GM19438 (cell line): ENCODE measurements at regions not wholly inside any gene's neighbourhood (a gene's known extent, or its start where the extent isn't known, plus 50 kb on each side); places are given as distances from the start of the nearest gene placed in this dataset.
A peak's percentile ranks its signal among the peaks of the same experiment; 100 is the strongest.

ENCODE experiments used
- ATAC-seq: cut with Tn5 transposase; IDR thresholded peaks from one replicate; pipeline ENCODE4 v1.9.1; 2021; ENCODE audit warnings: low read depth; ENCODE audit not compliant: unreplicated experiment

DNA sequence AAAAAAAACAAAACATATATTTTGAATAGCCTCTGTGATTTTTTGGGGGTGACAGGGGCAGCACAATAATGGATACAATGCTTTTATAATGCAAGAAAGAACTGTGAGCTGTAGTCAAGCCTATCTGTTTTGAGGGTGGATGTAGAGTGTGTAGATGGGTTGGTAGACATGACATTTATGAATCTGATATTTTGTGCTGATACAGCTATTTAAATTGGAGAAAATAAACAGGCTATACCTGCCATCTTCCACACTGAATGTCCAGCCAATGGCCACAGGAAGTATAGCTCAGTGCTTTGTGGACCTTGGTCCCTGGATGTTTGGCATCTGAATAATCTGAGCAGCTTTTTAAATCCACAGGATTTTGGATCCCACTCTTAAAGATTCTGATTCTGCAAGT, 175.0 kb downstream of the NEDD1 start:
- no peak for ATAC-seq

DNA sequence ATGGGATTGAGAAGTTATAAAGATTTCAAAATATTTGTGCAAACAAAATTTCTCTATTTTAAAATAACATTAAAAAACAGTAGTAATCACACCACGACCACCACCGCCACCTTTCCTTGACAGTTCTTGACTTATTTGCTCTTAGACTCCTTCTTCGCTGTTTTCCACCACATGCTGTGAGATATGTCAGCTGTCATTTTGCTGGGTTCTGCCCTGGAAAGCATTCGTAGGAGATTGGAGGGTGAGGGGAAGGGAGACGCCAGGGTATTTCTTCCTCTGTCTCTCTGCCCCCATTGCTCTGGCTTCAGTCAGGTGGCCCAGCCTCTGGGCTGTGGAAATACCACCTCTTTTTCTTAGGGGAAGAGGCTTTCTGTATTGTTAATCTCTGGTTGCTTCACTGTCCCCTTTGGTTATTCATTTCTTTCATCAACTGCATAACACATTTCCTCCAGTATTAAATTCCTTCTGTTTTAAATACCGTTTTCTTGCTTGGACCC, 186.2 kb downstream of the NEDD1 start:
- no peak for ATAC-seq

DNA sequence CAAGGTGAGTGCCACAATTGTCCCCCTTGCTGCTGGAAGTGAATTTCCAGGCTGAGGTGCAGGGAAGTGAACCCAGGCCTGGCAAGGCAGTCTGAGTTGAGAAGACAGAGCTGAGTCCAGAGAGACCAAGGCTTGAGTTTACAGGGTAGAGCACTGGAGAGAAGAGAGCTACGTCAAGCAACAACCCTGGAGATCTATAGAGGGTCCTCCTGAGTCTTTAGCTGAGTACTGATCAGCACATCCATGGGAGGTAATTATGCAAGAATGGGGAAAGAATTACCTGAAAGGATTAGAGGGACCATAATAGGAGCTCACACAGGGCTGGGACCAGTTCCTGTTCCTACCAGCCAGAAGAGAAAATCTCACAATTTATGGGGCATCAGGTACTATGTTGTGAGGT, 190.7 kb downstream of the NEDD1 start:
- ATAC-seq: no peak

DNA sequence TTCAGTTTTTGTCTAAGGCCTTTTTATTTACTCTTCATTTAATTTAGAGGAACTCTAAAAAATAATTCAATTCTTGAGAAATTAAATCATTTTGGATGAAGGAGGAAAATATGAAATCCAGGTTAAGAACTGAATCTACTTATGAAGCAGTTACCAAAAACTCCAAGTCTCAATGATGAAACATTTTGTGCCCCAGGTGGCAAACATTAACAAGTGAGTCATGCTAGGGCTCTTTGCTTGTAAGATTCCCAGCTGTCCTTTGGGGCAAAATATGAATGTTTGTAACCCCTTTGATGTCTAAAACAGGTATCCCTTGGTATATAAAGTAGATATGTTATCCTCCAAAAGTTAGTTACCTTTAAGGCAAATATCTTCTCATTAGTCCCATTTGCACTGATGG, 202.4 kb downstream of the NEDD1 start:
- ATAC-seq: no peak

DNA sequence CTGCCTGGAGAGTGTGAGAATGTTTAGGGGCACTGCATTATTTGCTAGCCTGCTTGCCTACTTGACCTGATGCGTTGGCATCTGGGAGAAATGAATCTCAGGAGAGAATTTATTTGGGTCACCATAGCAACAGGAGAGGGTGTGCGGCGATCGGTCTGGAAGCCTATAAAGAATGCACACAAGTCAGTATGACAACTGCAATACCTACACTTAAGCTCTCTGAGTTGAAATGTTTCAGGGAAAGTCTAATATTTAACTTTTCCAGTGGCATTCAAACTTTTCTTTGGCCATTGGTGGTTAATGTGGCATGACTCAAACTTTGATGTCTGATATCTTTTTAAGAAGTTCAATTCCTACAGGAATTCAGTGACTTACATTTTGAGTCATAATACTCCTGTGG, 205.1 kb downstream of the NEDD1 start:
- no peak for ATAC-seq

DNA sequence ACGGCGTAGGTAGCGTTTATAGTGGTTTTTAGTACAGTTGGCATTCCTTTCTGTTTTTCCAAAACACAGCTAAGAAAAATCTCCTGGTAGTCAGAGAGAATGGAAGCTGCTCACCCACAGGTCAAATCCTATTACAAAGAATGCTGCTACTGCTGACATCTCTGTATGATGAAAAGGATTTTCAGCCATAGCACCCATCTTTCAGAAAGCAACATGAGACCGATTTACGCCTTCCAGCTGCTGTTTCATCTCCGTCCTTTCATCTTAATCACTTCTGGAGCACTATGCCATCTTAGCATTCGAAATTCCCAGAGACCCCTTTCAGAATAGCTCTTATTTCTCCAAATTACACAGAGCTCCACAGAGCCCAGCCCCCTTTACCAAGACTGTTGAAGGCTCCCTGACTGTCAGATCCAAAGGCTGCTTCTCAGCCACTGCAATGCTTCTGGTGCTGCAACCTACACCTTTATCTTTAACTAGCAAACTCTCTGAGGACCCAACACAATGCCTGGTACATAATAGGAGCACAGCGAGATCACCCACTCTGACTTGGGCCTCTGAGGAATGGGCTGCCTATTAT, 211.8 kb downstream of the NEDD1 start:
- no peak for ATAC-seq

DNA sequence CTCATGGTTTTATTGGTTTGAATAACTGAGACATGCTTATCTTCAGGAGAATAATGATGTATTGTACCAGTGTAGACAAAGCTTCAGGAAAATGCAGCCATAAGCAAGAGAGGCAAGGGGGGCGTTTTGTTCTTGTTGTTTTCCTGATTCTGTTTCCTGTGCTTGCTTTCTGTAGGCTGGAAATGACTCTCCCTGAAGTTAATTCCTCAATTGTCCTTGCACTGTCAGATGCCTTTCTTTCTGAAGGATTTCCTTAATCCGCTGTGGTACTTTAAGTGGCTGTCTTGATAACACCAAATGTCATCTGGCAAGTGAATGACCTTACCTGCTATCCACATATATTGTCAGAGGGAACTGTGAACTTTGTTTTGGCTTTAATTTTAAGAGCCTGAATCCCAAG, 220.0 kb downstream of the NEDD1 start:
- ATAC-seq: no peak

DNA sequence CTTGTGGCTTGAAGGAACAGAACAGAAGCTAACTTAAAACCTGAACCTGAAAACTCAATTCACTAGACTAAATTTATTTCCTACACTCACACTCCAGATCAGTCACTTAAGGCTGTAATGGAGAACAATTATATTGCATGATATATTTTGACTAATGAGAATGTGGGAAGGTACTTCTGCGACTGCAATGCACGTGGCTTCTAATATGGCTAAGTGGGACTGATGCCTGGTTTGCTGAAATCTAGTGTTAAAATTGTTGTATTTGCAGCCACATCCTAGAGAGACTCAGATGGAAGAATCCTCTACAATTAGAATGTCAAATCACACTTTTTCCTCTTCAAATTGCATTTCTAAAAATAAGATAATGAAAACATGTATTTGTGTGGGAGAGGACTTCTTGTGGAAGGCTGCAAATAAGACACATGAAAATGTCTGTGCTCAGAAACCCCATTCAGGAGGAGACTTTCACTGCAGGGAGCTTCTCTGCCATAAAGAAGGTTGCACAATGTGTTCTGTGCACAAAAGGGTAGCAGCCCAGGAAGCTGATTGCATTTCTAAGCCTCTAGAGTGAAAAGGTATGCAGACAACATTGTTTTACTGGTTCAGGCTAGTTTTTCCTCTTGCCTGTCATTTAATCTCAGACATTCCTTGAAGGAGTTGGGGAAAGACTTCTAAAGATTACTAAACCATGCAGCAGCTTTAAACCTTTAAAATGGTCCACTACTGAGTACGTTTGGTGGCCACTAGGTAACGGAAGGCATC, 224.3 kb downstream of the NEDD1 start:
- no peak for ATAC-seq

DNA sequence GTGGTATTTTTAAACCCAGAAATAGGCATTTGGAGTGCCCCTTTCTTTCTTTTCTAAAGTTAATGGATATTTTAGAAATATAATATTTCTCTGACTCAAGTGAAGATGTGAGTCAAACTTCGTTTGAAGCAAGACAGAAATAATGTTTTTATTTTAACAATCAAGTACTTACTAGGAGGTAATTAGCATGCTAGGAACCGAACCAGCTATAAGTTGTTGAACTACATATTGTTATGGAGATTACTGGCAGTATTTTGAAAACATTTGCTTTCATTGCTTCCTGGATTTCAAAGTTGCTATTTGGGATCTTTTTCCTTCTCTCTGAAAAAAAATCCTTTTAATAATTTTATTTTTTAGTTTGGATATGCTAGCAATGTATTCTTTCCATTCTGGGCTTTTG, 225.2 kb downstream of the NEDD1 start:
- ATAC-seq: no peak

DNA sequence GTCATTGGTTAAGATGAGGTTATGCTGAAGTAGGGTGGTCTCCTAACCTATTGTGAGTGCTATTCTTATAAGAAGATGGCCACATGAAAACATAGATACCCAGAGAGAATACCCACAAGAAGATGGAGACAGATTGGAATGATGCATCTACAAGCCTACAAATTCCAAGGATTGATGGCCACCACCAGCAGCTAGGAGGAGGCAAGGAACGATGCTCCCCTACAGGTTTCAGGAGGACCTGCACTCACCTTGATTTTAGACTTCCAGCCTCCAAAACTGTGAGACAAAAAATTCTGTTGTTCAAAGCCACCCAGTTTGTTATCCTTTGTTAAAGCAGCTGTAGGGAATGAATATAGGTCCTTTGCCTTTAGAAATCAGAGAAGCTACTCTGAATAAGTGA, 227.4 kb downstream of the NEDD1 start:
- no peak for ATAC-seq

DNA sequence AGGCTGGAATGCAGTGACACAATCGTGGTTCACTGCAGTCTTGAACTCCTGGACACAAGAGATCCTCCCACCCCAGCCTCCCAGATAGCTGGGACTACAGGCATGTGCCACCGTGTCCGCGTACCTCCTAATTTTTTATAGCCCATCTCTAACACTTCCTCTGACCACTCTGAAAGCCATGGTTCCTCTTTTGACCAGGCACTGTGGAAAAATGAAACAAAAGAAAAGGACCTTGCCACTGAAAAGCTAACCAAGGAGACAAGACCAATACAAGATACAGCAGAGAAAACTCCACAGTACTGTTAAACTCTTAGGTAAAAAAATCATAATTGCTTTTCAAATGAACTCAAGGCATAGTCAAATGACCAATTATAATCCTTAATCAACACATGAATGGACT, 233.3 kb downstream of the NEDD1 start:
- ATAC-seq: no peak

DNA sequence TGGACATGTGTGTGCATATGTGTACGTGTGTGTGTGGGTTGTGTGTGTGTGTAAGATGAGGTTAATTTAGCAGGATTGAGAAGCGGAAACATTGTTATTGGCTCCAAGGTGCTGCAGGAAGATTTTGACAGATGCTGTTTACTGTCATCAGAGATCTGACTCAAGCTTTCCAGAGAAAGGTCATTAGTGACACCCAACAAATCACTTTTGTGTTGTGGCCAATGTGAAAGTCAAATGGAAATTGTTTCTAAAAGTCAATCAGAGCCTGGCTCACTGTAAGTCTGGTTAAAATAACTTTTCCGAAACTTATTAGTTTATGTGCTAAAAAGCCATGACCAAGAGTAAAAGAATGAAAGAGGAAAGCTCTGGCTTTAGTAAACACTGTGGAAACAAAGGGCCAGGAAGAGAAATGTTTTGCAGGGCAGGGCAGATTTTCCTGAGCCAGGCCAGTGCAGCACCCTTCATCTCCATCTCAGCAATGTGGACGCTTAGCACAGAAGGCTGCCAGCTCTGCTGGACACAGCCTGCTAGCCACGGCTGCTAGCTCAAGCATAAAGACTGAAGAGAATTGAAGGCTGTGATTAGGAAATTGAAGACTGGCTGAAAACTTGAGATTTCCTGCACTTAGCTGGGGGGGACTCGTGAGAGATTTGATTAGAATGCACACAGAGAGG, 235.8 kb downstream of the NEDD1 start:
- no peak for ATAC-seq

DNA sequence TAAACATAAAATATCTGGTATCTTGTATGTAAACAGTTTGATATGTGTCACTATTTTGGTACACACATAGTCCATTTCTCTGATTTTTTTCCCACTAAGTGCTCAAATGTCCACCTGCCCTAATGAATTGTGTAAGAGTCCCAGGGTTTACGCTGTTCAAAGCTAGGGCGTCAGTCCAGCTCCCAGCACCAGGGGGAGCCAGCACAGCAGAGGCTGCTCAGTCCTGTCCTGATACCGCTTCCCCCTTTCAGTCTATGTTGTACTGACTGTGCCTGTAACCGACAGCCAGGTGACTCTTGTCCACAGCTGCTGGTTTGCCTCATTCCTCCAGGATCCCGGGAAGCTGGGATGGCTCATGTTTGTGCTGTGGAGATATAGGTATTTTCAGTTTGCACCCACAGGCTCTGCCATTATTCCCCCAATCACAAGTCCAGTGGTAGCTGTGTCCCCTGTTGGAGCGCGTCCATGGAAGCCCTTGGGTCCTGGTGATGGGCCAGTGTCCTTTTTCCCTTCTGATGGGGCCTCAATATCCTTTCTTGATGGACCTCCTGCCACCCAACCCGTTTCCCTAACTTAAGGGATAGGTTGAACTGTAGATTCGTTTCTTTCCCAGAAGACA, 242.0 kb downstream of the NEDD1 start:
- peak; percentile 98 for ATAC-seq

DNA sequence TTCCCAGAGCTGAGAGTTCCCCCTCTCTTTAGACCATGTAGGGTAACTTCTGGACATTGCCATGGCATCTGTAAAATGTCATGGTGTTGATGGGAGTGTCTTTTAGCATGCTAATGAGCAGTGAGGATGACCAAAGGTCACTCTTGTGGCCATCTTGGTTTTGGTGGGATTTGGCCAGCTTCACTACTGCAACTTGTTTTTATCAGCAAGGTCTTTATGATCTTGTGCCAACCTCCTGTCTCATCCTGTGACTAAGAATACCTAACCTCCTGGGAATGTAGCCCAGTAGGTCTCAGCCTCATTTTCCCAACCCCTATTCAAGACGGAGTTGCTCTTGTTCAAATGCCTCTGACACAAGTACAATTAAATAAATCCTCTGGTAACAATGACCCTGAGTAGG, 244.4 kb downstream of the NEDD1 start:
- ATAC-seq: no peak

DNA sequence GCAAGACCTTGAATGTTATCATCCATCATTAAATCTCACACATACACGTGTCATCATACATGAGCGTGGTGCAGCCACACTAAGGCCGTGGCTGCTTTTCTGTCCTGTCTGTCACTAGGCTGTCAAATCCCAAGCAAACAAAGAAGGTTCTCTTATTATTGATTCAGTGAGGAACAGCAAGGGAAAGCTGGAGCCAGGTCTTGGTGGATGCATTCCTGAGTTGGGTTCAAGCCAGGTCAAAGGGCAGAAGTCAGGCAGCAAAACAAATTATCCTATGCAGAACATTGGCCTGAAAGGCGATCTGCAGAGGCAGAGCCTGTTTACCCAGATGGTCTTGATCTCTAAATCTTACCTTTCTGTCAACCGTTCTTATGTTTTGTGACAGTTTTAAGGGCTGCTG, 252.3 kb downstream of the NEDD1 start:
- ATAC-seq: no peak

DNA sequence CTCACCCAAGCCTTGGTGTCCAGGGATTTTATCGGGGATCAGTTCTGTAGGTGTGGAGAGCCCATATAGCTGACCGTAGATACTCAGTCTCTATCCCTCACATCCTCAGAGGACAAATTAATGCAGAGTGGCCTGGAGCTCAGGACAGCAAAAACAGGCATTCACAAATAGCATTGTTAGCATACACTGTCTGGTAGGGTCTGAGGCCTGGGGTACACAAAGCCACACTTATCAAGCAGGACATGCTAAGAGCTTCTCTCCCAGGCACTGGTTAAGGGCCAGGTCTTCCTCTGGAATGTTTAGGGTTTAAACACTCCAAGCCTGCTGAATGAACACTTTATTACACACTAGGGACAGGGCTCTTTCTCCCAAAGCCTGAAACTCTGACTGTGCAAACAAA, 253.2 kb downstream of the NEDD1 start:
- no peak for ATAC-seq

DNA sequence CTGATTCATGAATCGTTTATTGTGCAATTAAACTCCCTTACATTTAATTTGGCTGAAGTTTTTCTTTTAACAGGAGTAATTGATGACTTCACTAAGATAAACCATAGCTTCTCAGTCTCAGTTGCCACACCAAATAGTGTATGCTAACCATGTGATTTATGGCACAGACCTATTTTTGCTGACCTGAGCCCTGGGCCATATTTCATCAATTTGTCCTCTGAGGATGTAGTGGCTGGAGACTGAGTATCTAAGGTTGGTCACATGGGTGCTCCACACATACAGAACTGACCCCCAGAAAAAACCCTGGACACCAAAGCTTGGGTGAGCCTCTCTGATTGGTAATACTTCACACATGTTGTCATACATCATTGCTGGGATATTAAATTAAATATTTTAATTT, 255.1 kb downstream of the NEDD1 start:
- no peak for ATAC-seq

DNA sequence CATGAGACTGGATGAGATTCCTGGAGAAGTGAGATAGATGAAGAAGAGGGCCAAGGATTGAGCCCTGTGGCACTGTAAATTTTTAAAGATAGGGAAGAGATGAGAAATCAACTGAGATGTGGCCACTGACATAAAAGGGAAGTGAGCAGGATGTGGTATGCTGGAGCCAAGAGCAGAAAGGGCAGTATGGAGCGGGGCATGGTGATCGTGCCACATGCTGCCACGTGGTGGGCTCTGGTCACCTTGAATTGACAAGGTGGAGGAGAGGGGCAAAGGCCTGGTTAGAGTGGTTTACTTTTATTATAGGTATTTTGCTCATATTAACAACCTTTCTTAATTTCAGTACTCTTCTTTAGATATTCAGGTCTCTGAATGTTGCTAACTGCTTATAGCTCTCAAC, 257.9 kb downstream of the NEDD1 start:
- ATAC-seq: no peak

DNA sequence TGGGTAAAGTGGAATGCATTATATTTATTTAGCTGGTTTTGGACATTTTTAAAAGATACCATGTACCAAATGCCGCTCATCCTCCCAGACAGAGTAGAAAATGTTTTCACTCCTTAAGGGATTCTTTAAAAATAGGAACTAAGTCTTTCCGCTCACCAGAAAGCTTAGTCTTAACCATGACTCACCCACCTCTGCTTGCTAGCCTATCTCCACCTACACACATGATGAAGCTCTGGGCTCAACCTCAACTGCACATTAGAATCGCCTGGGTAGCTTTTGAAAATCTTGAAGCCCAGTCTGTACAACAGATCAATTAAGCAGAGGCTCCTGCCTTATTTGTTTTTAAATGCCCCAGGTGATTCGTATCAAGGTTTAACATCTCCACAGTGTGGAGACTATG, 260.5 kb downstream of the NEDD1 start:
- no peak for ATAC-seq

DNA sequence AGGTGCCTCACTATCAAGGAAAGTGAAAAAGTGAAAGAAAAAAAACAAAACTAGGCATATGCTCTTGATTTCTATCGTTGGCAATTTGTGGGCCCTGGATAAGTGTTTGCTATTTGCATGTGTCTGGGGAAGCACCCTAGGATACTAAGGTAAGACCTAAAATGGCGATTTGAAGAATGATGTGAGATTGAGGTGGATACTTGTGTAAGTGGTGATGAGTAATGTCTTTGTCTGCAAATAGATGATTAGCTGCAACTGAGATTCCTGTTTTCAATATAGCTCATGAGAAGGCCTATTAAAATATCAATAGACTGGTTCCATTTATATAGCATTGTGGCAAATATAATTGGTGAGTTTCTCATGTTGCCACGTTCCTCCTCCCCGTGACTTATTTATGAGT, 261.7 kb downstream of the NEDD1 start:
- ATAC-seq: no peak

DNA sequence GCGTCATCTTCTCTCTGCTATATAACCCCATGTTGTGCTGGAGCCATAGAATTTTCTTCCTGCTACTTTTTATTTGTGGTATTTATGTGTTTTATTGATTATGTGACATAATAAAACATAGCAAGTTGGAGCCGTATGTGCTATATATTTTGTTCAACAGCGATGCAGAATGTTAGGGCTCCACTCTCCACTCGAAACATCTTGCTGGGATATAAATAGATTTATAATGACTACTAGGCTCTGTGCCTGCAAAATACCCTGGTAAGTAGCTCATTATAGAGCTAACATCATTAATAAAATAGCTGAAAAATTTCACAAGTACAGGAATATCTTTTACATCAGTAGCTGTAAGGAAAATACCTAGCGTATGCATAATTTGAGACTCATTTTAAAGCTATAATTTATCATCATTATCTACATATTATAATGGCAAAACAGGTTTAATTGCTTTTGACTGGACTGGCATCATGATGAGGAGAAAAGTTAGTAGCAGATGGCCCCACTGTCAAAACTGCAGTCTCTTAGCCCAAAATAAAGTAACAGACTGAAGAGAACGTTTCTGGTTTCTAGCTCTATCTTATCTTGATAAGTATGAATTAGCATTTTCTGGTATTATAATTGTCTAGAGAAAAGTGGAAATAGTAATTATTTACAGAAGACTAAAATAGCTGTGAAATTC, 263.0 kb downstream of the NEDD1 start:
- no peak for ATAC-seq
